ENCODE measurements at regions not wholly inside any gene's neighbourhood (a gene's known extent, or its start where the extent isn't known, plus 50 kb on each side); places are given as distances from the start of the nearest gene placed in this dataset.
"Not testable (repeated sequence)": the region's sequence is repeated elsewhere in the genome, so short reads cannot be mapped to it uniquely, and the experiment has no call there.

DNA sequence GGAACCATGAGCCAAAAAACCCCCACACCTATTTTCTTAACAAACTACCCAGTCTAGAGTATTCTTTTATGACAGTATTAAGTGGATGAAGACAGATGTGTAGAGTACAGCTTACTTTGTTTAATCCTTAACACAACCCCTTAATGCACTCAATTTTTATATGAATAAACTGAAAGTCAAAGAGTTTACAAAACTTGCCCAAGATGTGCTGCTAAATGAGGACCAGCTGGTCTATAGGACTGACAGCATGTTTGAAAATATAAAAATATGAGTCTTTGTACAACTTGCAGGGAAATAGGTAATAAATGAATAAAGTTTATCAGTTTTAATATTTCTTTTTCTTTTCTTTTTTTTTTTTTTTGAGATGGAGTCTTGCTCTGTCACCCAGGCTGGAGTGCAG, 102.3 kb downstream of the ZFY start:
- no peak for DNase-seq

DNA sequence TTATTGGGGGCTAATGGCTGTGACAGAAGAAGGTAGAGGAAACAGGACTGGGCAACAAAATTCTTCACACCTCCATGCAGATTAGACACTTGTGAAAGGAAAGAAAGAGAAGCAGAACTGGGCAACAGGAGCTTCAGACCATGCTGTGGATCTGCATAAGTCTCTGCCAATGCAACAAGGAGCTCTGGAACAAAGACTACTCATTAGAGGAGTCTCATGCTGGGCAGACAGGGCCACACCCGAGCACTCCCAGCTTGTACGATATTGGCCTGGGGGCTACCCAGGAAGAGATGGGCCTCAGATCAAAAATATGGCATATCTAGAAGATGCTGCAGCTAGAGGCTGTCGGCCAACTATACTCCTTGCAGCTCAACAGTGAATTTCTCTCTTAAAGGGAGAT, 105.2 kb downstream of the ZFY start:
- DNase-seq, result no peak

DNA sequence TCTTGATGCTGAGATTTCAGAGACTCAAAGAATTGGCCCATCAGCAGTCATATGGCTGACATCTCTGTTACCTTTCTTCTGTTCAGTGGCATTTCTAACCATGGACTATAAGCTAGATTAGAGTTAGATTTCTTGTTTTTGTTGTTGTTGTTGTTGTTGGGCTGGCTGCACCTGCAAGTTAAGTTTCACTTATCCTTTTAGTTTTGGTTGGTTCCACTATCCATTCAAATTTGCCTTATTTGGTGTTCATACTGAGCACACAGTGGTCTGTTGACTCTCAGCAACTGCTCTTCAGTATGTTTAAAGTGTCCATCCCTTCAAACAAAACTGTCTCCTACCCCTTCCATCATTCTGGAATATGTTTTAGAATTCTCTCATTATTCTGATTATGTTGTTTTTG, 106.8 kb downstream of the ZFY start:
- DNase-seq, result no peak

DNA sequence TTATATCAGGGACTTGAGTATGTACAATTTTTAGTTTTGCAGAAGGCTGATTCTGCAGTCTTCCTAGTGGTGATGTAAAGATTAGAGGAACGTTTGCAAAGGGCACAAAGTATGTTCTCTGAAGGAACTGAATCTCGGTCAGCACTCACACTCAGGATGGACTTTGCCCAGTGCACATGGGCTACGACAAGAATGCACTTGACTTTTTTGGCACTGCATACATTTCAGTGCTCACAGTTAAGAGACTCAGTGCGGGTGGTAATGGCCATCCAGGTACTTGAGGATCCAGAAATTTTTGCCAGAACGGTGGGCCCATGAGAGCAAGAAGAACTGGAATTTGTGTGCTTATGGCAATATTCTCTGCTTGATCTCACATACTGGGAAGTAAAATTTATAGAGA, 107.7 kb downstream of the ZFY start:
- no peak for DNase-seq

DNA sequence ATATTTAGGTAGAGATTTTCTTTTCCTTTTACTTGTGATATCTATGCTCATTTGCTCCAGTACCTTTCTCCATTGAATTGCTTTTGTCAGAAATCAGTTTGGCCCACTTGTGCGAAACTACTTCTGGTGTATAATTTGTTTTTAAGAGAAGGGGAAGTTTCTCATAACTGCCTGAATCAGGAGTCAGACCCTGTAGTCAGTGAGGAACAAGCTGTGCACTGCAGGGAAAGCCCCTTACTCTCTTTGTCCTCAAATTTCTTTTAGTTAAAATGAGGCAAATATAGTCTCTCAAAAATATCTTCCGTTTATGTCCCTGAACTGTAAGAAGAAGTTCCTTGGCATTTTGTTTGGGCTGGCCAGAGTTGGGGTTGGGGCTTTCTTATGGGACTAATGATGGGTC, 109.9 kb downstream of the ZFY start:
- DNase-seq, result no peak

DNA sequence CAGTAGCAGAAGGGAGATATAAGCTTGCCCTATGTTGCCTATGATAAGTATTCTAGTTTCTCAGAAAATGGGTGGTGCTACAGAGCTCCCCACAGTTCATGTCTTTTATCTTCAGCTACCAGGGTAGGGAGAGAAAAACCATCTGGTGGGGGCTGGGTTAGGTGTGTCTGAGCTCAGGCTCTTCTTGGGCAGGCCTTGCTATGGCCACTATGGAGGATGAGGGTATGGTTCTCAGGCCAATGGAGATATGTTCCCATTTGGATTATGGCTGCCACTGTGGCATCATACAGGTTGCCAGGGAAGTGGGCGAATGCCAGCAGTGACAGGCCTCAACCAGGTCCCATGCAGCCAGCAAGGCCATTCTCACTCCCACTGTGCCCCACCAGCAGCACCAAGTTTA, 120.3 kb downstream of the ZFY start:
- DNase-seq, result not testable (repeated sequence)

DNA sequence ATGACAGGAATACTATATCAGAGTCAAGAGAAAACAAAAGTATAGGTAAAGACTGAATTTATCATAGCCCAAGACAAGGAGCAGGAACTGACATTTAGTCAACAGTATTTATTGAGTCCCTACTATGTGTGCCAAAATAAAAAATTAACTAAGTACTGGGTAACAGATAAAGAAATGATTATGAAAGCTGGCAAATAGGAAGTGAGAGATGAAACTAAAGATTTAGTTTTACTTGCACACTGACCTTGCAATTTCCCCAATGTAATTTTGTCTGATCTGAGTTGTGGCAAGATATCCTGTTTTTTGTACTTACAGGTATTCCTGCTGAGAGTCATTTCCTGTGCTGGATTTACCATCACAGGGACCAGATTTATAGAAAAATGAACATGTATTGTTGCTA, 123.2 kb downstream of the ZFY start:
- DNase-seq, result not testable (repeated sequence)

DNA sequence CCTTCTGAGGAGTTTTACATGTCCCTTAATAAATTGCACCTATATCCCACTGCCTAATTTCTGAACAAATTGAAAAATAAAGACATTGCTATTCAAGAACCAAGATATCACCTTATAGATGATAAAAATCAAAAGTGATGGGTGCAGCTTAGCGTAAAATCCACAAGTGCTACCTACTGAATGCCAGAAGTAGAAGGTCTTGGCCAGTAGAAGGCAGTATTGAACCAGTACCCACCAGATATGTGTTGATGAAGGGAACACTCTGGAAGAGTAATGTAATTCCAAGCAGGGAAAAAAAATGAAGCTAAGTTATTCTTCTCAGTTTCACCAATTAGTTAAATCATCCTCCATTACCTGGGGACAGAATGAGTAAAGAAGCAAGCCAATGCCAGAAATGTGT, 125.5 kb downstream of the ZFY start:
- not testable (repeated sequence) for DNase-seq

DNA sequence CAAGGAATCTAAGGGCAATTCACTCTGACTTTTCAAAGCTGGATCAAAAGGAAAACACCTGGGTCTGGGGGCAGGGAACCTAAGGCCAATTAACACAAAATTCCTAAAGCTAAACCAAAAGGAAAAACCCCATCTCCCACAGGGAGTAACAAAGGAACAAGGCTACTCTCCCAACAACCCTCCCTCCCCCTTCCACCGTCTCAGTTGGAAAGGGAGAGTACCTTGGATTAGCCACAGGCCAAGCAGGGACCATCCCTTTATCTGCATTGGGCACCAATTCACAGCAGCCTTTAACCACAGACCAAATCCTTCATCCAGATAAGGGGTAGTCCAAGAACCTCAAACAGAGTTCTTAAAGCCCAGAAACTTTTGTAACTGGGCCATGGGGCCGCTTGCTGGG, 153.0 kb downstream of the ZFY start:
- not testable (repeated sequence) for DNase-seq

DNA sequence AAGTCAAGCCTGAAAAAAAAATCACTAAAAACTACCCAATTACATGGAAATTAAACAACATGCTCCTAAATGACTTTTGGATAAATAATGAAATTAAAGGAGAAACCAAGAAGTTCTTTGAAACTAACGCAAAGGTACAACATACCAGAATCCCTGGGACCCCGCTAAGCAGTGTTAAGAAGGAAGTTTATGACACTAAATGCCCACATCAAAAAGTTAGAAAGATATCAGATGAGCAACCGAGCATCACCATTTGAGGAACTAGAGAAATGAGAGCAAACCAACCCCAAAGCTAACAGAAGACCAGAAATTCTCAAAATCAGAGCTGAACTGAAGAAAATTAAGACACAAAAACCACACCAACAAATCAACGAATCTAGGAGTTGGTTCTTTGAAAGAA, 173.5 kb downstream of the ZFY start:
- DNase-seq, result not testable (repeated sequence)

DNA sequence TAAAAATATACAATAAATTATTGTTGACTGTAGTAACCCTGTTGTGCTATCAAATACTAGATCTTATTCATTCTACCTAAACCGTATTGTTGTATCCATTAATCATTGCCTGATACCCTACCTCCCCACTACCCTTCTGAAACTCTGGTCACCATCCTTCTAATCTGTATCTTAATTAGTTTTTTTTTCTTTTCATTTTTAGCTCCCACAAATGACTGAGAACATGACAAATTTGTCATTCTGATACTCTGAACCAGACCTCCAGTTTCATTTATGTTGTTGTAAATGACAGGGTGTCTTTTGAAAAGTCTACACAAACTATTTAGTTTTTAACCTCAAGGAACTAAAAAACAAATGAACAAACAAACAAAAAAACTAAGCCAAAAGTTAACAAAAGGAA, 185.1 kb downstream of the ZFY start:
- DNase-seq, result not testable (repeated sequence)

DNA sequence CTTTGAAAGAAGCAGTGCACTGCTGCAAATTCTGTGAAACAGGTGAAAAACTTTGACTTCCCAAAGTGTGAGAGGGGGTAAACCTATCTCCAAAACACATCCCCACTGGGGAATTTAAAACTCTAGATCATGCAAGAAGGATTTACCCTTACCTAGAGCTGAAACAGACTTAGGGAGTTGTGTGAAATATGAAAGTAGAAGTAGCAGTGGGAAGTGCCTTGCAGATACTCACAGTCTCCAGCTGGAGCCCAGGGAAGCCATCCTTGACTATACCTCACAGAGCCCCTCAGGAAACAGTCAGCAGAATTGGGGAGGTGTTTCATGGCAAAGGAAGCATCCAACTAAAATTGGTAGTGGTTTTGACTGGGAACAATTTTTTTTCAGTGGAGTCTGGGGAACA, 185.5 kb downstream of the ZFY start:
- DNase-seq, result not testable (repeated sequence)

DNA sequence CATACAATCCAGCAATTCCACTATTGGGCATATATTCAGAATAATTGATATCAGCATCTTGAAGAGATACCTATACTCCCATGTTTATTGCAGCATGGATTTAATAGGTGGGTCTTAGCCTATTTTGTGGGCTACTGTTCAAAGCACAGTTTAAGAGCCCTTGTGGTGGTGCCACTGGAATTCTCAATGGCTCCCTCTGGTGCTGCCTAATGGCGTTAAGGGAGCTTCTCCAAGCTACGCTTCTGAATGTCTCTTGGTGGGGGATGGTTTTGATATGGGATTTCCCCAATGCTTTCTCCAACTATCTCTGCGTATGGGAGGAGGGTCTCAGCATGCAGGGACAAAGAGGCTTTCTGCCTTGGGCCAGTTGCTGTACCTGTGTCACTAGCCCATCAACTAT, 188.3 kb downstream of the ZFY start:
- DNase-seq, result not testable (repeated sequence)

DNA sequence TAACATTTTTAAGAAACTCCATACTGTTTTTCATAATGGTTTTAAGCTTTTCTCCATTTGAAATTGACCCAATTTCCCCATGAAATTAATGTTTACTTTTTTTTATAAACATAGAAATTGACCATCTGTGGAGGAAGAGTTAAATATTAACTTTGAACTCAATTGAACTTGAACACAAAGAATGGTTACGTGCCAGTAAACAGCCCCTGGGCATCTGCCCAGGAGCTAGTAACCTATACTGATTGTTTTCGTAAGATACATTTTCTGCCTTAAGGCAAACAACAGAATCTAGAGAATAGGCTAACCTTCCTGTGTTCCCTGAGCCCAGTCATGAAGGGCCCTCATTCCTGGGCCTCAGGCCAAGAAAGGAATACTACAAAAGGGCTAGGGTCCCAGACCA, 235.9 kb downstream of the ZFY start:
- DNase-seq, result not testable (repeated sequence)

DNA sequence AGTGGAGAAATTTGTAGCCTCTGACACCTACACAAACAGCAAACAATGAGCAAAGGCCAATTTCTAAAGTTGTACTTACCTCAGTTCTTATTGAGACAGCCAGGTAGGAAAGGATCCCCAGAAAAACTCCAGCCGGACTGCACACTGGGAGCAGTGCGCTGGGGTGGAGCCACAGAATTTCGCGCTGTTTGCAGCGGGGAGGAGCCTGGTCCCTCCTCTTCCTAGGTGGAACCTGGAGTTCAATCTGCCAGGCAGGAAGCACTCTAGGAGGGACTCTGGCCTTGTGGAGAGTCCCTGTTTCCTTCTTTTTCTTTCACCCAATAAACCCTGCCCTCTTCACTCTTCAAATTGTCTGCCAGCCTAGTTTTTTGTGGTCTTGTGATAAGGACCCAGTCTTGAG, 259.9 kb downstream of the ZFY start:
- not testable (repeated sequence) for DNase-seq

DNA sequence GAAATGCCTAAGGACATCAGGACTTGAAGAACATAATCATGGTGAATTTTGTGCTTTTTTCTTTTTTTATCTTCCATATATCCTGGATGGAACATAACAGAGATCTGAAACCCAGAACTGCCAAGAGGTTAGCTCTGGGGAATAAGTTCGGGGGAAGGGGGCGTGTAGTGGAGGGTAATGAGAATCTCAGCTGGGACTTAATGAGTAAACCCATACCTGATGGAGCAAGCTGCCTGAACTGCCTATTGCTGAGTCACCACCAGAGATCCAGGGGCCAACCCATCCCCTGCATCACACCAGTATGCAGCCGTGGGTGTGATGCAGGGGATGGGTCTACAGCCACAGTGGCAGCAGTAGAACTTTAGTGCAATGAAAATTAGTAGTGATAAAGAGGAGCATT, 267.1 kb downstream of the ZFY start:
- DNase-seq, result not testable (repeated sequence)

DNA sequence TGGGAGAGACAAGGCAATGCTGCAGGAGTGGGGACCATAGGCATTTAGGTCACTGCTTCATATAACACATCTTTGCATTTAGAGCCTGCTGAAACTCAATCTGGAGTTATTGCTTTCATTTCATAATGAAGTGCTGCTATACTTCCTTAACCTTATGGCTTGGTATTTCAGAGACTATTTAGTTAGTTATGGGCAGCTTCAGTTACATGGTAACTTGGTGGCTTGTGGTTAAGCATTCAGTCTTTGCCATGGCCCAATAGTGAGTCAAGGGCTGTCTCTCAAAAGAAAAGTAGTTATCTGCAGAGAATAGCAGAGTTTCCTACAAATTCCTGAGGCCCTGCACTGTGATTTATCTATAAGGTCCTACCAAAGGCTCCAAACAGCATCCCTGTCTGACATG, 271.6 kb downstream of the ZFY start:
- DNase-seq, result not testable (repeated sequence)

DNA sequence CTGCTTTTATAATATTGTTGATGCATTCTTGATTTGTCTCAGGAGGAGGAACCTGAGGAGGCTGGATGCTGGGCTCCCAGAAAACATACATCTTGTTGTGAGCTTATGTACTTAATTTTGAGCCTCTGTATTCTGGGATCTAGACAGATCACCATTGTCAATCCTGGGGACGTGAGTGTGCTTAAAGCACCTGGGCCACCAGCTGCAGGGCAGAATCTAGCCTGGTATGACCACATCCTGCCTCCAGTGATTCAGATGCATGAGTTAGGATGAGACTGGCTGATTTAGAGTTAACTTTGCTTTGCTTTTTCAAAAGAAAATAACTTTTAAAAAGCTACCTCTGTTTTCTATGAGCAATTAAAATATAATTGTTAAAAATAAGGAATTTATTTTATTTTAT, 278.0 kb downstream of the ZFY start:
- not testable (repeated sequence) for DNase-seq

DNA sequence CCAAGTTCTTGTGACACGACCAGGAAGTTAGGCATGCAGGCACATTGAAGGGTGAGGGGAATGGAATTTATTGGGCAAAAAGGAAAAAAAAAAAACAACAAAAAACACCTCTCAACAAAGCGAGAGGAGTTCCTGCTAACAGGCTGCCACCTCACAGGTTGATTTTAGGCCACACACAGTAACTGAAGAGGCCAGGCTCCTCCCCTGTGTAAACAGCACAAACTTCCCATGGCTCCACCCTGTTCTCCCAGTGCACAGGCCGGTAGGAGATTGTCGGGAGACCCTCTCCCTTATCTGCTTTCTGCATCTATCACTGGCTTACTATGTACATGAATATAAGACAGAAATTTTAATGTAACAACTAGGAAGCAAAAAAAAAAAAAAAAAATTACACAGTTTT, 283.0 kb downstream of the ZFY start:
- DNase-seq, result not testable (repeated sequence)

DNA sequence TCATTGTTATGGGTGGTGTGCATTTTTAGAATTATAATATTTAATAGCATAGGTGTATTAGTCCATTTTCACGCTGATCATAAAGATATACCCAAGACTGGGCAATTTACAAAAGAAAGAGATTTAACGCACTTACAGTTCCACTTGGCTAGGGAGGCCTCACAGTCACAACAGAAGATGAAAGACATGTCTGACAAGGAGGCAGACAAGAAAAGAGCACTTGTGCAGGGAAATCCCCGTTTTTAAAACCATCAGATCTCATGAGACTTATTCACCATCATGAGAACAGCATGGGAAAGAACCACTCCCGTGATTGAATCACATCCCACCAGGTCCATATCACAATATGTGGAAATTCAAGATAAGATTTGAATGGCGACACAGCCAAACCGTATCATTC, 283.4 kb downstream of the ZFY start:
- DNase-seq, result not testable (repeated sequence)

DNA sequence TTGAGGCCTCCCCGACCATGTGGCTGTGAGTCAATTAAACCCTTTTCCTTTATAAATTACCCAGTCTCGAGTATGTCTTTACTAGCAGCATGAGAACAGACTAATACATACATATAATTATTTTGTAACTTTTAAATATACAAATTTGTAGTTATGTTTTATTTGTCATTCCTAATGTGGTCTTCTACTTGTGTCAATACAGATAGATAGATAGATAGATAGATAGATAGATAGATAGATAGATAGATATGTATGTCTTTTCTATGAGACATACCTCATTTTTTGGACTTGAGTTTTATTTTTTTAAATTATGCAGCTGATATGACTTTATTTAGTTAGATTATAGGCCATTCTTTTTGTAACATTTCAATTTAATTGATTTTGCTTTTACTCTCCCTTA, 316.0 kb upstream of the TGIF2LY start:
- DNase-seq, result not testable (repeated sequence)

DNA sequence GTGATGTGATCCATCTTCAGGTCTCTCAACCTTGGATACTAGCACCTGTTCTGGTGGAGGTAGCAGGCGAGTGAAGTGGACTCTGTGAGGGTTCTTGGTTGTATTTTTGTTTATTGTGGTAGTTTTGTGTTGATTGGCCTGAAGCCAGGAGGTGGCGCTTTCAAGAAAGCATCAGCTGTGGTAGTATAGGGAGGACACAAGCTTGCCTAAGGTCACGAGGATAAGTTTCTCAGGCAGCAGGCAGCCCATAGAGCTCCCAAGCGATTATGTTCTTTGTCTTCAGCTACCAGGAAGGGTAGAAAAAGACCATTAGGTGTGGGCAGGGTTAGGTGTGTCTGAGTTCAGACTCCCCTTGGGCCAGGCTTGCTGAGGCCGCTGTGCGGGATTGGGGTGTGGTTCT, 290.8 kb upstream of the TGIF2LY start:
- DNase-seq, result not testable (repeated sequence)

DNA sequence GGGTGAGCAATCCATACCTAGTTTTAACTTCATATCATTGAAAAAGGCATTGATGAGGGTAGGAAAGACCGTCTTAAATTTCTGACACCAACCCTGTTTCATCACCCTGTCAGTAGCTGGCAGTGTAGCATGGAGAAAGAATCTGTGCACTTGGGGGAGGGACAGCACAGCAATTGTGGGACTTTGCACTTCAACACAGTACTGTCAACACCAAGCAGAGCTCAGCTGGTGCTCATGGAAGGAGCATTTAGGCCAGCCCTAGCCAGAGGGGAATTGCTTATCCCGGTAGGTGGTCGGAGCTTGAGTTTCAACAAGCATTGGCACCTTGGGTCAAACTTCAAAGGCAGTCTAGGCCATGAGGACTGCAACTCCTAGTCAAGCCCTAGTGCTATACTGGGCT, 281.6 kb upstream of the TGIF2LY start:
- DNase-seq, result not testable (repeated sequence)

DNA sequence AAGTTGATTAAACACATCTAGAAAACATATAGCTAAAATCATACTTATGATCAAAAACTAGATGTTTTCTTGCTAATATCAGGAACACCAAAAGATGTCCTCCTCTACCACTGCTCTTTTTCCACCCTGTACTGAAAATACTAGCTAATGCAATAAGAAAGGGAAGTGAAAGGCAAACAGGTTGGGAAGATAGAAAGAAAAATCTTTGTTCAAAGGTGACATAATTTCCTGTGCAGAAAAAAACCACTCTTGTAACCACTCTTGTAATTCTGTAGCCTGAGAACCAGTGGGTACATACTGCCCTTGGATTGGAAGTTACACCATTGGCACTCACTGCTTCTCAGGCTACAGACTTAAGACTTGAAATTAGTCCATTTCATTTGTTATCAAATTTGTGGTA, 258.9 kb upstream of the TGIF2LY start:
- DNase-seq, result not testable (repeated sequence)

DNA sequence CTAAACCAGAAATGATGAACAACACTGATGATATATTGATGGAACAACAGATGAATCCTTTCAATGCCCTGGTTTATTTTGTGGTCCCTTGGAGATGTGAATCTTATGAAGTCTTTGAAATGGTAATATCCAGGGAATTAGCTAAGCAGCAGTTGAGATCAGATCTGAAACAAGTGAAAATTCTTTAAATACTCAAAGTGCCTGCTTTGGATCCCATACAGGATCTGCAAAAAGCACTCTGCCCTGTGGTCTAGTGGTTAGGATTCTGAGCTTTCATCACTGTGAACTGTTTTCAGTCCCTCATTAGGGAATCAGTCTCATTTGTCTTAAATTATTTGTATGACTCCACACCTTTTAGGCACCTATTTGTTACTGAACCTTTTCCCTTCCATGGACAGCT, 211.3 kb upstream of the TGIF2LY start:
- DNase-seq, result not testable (repeated sequence)
